HEK293 (cell line): ENCODE measurements at regions not wholly inside any gene's neighbourhood (a gene's known extent, or its start where the extent isn't known, plus 50 kb on each side); places are given as distances from the start of the nearest gene placed in this dataset.

Source experiments
- KLF1 ChIP-seq: fragments of 450-650 bp; formaldehyde crosslinking; IDR thresholded peaks from 2 replicates; pipeline ENCODE4 v1.5.1; 2016; ENCODE audit warnings: missing biosample characterization, missing genetic modification characterization
- ZIC2 ChIP-seq: fragments of 450-650 bp; formaldehyde crosslinking; IDR thresholded peaks from 2 replicates; pipeline ENCODE4 v1.5.1; 2016; ENCODE audit warnings: missing biosample characterization, missing genetic modification characterization
- ZNF121 ChIP-seq: fragments of 450-650 bp; formaldehyde crosslinking; IDR thresholded peaks from 2 replicates; pipeline ENCODE4 v1.5.1; 2016; ENCODE audit warnings: missing biosample characterization, missing genetic modification characterization
- ZNF146 ChIP-seq: fragments of 450-650 bp; formaldehyde crosslinking; IDR thresholded peaks from 2 replicates; pipeline ENCODE4 v1.5.1; 2016; ENCODE audit warnings: missing biosample characterization, missing genetic modification characterization
- ZNF292 ChIP-seq: fragments of 450-650 bp; formaldehyde crosslinking; IDR thresholded peaks from 2 replicates; pipeline ENCODE4 v1.5.1; 2016; ENCODE audit warnings: low read depth, missing biosample characterization, missing genetic modification characterization, borderline replicate concordance
- ZNF335 ChIP-seq: fragments of 450-650 bp; formaldehyde crosslinking; conservative IDR thresholded peaks from 2 replicates; pipeline ENCODE4 v1.5.1; 2016; ENCODE audit warnings: missing biosample characterization, missing genetic modification characterization
- ZNF549 ChIP-seq: fragments of 450-650 bp; IDR thresholded peaks from 2 replicates; pipeline ENCODE4 v1.5.1; 2018; ENCODE audit warnings: missing biosample characterization, missing genetic modification characterization, mild to moderate bottlenecking, inconsistent platforms, moderate library complexity
- ZNF624 ChIP-seq: fragments of 450-650 bp; formaldehyde crosslinking; IDR thresholded peaks from 2 replicates; pipeline ENCODE4 v1.5.1; 2017; ENCODE audit warnings: missing biosample characterization, missing genetic modification characterization
- TF ChIP-seq, protein P1 (sequence below): fragments of 450-650 bp; formaldehyde crosslinking; IDR thresholded peaks from 2 replicates; pipeline ENCODE4 v1.5.1; 2016; ENCODE audit warnings: missing biosample characterization, missing genetic modification characterization
- TF ChIP-seq, protein P2 (sequence below): fragments of 450-650 bp; formaldehyde crosslinking; IDR thresholded peaks from 2 replicates; pipeline ENCODE4 v1.5.1; 2016; ENCODE audit warnings: missing biosample characterization, missing genetic modification characterization
- TF ChIP-seq, protein P3 (sequence below): fragments of 450-650 bp; formaldehyde crosslinking; IDR thresholded peaks from 2 replicates; pipeline ENCODE4 v1.5.1; 2016; ENCODE audit warnings: missing biosample characterization, missing genetic modification characterization

DNA sequence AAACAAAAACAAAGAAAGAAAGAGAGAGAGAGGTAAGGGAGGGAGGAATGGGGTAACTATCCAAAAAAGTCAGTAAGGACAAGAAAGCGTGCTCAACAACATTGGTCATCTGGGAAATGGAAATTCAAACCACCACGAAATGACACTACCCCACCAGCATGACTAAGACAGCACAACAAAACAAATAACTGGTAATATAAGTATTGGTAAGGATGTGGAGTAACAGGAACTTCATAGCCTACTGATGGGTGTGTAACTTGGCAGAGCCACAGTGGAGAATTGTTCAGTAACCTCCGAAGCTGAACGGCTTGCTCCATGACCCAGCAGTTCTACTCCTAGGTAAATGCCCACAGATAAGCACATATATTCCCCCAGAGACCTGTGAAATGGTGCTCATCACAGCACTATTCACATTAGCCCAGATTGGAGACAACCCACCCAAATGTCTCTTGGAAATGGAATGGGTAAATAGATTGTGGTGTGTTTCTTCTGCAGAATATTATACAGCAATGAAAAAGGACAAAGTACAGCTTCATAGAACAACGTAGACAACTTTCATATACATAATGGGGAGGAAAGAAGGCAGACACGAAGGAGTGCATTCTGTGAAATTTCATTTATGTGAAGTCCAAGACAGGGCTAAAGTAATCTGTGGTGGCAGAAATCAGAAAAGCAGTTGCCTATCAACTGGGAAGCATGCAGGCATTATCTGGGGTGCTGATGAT is 95.5 kb upstream of the ATP6AP2 start:
- TF ChIP-seq, protein P1, sequence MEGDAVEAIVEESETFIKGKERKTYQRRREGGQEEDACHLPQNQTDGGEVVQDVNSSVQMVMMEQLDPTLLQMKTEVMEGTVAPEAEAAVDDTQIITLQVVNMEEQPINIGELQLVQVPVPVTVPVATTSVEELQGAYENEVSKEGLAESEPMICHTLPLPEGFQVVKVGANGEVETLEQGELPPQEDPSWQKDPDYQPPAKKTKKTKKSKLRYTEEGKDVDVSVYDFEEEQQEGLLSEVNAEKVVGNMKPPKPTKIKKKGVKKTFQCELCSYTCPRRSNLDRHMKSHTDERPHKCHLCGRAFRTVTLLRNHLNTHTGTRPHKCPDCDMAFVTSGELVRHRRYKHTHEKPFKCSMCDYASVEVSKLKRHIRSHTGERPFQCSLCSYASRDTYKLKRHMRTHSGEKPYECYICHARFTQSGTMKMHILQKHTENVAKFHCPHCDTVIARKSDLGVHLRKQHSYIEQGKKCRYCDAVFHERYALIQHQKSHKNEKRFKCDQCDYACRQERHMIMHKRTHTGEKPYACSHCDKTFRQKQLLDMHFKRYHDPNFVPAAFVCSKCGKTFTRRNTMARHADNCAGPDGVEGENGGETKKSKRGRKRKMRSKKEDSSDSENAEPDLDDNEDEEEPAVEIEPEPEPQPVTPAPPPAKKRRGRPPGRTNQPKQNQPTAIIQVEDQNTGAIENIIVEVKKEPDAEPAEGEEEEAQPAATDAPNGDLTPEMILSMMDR: no peak
- no peak for TF ChIP-seq ZNF624
- TF ChIP-seq, protein P2, sequence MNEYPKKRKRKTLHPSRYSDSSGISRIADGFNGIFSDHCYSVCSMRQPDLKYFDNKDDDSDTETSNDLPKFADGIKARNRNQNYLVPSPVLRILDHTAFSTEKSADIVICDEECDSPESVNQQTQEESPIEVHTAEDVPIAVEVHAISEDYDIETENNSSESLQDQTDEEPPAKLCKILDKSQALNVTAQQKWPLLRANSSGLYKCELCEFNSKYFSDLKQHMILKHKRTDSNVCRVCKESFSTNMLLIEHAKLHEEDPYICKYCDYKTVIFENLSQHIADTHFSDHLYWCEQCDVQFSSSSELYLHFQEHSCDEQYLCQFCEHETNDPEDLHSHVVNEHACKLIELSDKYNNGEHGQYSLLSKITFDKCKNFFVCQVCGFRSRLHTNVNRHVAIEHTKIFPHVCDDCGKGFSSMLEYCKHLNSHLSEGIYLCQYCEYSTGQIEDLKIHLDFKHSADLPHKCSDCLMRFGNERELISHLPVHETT: no peak
- peak; percentile 93 for TF ChIP-seq ZNF146 (tag by site-specific recombination)
- TF ChIP-seq ZNF549: no peak
- no peak for TF ChIP-seq ZNF292 (tag by site-specific recombination)
- TF ChIP-seq, protein P3, sequence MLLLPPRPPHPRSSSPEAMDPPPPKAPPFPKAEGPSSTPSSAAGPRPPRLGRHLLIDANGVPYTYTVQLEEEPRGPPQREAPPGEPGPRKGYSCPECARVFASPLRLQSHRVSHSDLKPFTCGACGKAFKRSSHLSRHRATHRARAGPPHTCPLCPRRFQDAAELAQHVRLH (tag by site-specific recombination): no peak
- TF ChIP-seq KLF1: no peak
- TF ChIP-seq ZNF121 (tag by site-specific recombination): no peak
- TF ChIP-seq ZIC2 (tag by site-specific recombination): no peak
- TF ChIP-seq ZNF335 (tag by site-specific recombination): no peak
